ENCODE measurements at regions not wholly inside any gene's neighbourhood (a gene's known extent, or its start where the extent isn't known, plus 50 kb on each side); places are given as distances from the start of the nearest gene placed in this dataset.

GRCh38 chr2:14760169-14760568, 127.7 kb downstream of the LRATD1 start:
- no peak for TF ChIP-seq CTCF (IDR thresholded peaks at IDR 0.05; ENCODE audit: low read length, missing control alignments)
- no peak for DNase-seq (ENCODE audit: low read depth)

GRCh38 chr2:14761118-14761517, 128.6 kb downstream of the LRATD1 start:
- H3K4me3 ChIP-seq (replicated peaks; ENCODE audit: low read depth, low read length), result no peak overlapping the region
- no peak for DNase-seq (ENCODE audit: low read depth)
- no peak for TF ChIP-seq CTCF (IDR thresholded peaks at IDR 0.05; ENCODE audit: low read length, missing control alignments)

More at GRCh38 chr2:14760169-14760568, 127.7 kb downstream of the LRATD1 start:
- H3K4me3 ChIP-seq (replicated peaks; ENCODE audit: low read depth, low read length), result no peak overlapping the region

GRCh38 chr2:14773696-14774095, 141.2 kb downstream of the LRATD1 start:
- no peak overlapping the region for H3K4me3 ChIP-seq (replicated peaks; ENCODE audit: low read depth, low read length)
- no peak for DNase-seq (ENCODE audit: low read depth)
- TF ChIP-seq CTCF (IDR thresholded peaks at IDR 0.05; ENCODE audit: low read length, missing control alignments), result no peak

GRCh38 chr2:14774436-14774968, 142.0 kb downstream of the LRATD1 start:
- H3K4me3 ChIP-seq (replicated peaks; ENCODE audit: low read depth, low read length), result no peak overlapping the region
- no peak for DNase-seq (ENCODE audit: low read depth)
- no peak for TF ChIP-seq CTCF (IDR thresholded peaks at IDR 0.05; ENCODE audit: low read length, missing control alignments)

GRCh38 chr2:14776216-14776615, 143.7 kb downstream of the LRATD1 start:
- no peak for DNase-seq (ENCODE audit: low read depth)
- no peak overlapping the region for H3K4me3 ChIP-seq (replicated peaks; ENCODE audit: low read depth, low read length)
- TF ChIP-seq CTCF (IDR thresholded peaks at IDR 0.05; ENCODE audit: low read length, missing control alignments), result no peak

GRCh38 chr2:14778015-14778414, 145.5 kb downstream of the LRATD1 start:
- DNase-seq (ENCODE audit: low read depth), result no peak
- TF ChIP-seq CTCF (IDR thresholded peaks at IDR 0.05; ENCODE audit: low read length, missing control alignments), result no peak

GRCh38 chr2:14779252-14779651, 146.7 kb downstream of the LRATD1 start:
- TF ChIP-seq CTCF (IDR thresholded peaks at IDR 0.05; ENCODE audit: low read length, missing control alignments), result no peak
- no peak for DNase-seq (ENCODE audit: low read depth)
- no peak overlapping the region for H3K4me3 ChIP-seq (replicated peaks; ENCODE audit: low read depth, low read length)

More at GRCh38 chr2:14778015-14778414, 145.5 kb downstream of the LRATD1 start:
- H3K4me3 ChIP-seq (replicated peaks; ENCODE audit: low read depth, low read length), result no peak overlapping the region

Measured in fibroblast of pulmonary artery (primary cell).